ENCODE measurements at regions not wholly inside any gene's neighbourhood (a gene's known extent, or its start where the extent isn't known, plus 50 kb on each side); places are given as distances from the start of the nearest gene placed in this dataset.
"Not testable (repeated sequence)": the region's sequence is repeated elsewhere in the genome, so short reads cannot be mapped to it uniquely, and the experiment has no call there.

DNA sequence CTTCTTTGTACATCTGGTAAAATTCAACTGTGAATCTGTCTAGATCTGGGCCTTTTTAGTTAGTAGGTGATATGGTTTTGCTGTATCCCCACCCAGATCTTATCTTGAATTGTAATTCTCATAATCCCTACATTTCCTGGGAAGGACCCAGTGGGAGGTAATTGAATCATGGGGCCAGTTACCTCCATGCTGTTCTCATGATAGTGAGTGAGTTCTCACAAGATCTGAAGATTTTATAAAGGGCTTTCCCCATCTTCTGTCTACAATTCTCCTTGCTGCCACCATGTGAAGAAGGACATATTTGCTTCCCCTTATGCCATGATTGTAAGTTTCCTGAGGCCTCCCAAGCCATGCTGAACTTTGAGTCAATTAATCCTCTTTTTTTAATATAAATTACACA, 410.4 kb upstream of the EPHA7 start:
- TF ChIP-seq, protein P1, sequence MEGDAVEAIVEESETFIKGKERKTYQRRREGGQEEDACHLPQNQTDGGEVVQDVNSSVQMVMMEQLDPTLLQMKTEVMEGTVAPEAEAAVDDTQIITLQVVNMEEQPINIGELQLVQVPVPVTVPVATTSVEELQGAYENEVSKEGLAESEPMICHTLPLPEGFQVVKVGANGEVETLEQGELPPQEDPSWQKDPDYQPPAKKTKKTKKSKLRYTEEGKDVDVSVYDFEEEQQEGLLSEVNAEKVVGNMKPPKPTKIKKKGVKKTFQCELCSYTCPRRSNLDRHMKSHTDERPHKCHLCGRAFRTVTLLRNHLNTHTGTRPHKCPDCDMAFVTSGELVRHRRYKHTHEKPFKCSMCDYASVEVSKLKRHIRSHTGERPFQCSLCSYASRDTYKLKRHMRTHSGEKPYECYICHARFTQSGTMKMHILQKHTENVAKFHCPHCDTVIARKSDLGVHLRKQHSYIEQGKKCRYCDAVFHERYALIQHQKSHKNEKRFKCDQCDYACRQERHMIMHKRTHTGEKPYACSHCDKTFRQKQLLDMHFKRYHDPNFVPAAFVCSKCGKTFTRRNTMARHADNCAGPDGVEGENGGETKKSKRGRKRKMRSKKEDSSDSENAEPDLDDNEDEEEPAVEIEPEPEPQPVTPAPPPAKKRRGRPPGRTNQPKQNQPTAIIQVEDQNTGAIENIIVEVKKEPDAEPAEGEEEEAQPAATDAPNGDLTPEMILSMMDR (optimal IDR thresholded peaks at IDR 0.05 in 1 of 3, IDR thresholded peaks at IDR 0.05 in 1 of 3, conservative IDR thresholded peaks at IDR 0.05 in 1 of 3; ENCODE audit: extremely low read depth in 1 of 3, insufficient read depth in 2 of 3, low read length in 3 of 3): not testable (repeated sequence)
- not testable (repeated sequence) for TF ChIP-seq EZH2 (IDR thresholded peaks at IDR 0.05; ENCODE audit: low read length)
